ENCODE measurements at regions not wholly inside any gene's neighbourhood (a gene's known extent, or its start where the extent isn't known, plus 50 kb on each side); places are given as distances from the start of the nearest gene placed in this dataset.

GRCh38 chr20:12399110-12399836 is 481.6 kb downstream of the BTBD3 start:
- no peak for TF ChIP-seq POLR2A (IDR thresholded peaks at IDR 0.05)
- TF ChIP-seq CTCF (IDR thresholded peaks at IDR 0.05), result no peak
- TF ChIP-seq EP300 (IDR thresholded peaks at IDR 0.05), result no peak
